Nephron (organoid): ENCODE measurements at regions not wholly inside any gene's neighbourhood (a gene's known extent, or its start where the extent isn't known, plus 50 kb on each side); places are given as distances from the start of the nearest gene placed in this dataset.

ENCODE experiments used
- H3K27ac Mint-ChIP-seq, 3 experiments: 2 replicates each; pipeline ENCODE4 v1.8.0; 2020; ENCODE audit warnings: mixed read lengths in 3 of 3, mild to moderate bottlenecking in 2 of 3, moderate library complexity in 1 of 3
- H3K27me3 Mint-ChIP-seq: 2 replicates; pipeline ENCODE4 v1.8.0; 2021; ENCODE audit warnings: low read depth, mild to moderate bottlenecking, moderate library complexity, mixed read lengths
- H3K36me3 Mint-ChIP-seq: 2 replicates; pipeline ENCODE4 v1.8.0; 2020; ENCODE audit warnings: low read depth, mixed read lengths
- H3K4me1 Mint-ChIP-seq: 2 replicates; pipeline ENCODE4 v1.8.0; 2020; ENCODE audit warnings: mixed read lengths
- H3K4me3 Mint-ChIP-seq, 3 experiments: 2 replicates each; pipeline ENCODE4 v1.8.0; 2020; ENCODE audit warnings: mild to moderate bottlenecking in 3 of 3, mixed read lengths in 3 of 3, moderate library complexity in 2 of 3
- H3K9me3 Mint-ChIP-seq: 2 replicates; pipeline ENCODE4 v1.8.0; 2020; ENCODE audit warnings: mixed read lengths
- TF ChIP-seq, protein P1 (sequence below), 3 experiments: fragments of 200-600 bp; sonication (generic); IDR thresholded peaks; one replicate each; pipeline ENCODE4 v1.5.0; 2021; ENCODE audit warnings: antibody characterized with exemption in 3 of 3; ENCODE audit not compliant: unreplicated experiment in 3 of 3

DNA sequence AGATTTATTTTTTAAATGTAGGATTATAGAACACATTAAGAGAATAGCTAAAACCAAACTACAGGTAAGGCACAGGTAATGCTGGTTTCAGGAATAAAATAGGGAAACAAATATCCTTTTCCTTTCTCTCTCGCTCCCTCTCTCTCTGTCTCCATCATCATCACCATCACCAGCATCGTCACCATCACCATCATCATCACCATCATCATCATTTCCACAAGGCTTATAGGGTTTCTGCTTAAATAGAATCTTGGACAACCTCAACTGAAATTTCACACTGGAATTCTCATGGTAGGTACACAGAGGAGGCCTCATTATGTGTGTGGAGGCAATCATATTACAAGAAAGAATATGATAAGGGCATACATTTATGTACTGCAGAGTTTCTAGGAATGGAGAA is 823.6 kb downstream of the MAFB start:
- no peaks in the 10 kb centered on the region for H3K36me3 Mint-ChIP-seq
- H3K27ac Mint-ChIP-seq = no peak overlapping the region
- H3K27me3 Mint-ChIP-seq = peaks cover 9% of the 10 kb centered on the region
- peaks cover 14% of the 10 kb centered on the region for H3K4me1 Mint-ChIP-seq
- H3K4me3 Mint-ChIP-seq = no peak overlapping the region
- TF ChIP-seq, protein P1, sequence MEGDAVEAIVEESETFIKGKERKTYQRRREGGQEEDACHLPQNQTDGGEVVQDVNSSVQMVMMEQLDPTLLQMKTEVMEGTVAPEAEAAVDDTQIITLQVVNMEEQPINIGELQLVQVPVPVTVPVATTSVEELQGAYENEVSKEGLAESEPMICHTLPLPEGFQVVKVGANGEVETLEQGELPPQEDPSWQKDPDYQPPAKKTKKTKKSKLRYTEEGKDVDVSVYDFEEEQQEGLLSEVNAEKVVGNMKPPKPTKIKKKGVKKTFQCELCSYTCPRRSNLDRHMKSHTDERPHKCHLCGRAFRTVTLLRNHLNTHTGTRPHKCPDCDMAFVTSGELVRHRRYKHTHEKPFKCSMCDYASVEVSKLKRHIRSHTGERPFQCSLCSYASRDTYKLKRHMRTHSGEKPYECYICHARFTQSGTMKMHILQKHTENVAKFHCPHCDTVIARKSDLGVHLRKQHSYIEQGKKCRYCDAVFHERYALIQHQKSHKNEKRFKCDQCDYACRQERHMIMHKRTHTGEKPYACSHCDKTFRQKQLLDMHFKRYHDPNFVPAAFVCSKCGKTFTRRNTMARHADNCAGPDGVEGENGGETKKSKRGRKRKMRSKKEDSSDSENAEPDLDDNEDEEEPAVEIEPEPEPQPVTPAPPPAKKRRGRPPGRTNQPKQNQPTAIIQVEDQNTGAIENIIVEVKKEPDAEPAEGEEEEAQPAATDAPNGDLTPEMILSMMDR (IDR thresholded peaks at IDR 0.05; ENCODE audit: unreplicated experiment in 3 of 3) = no peak
- H3K9me3 Mint-ChIP-seq = peaks cover 3% of the 10 kb centered on the region

- TF ChIP-seq, protein P1 (IDR thresholded peaks at IDR 0.05; ENCODE audit: unreplicated experiment in 3 of 3) = no peak
- no peaks in the 10 kb centered on the region for H3K36me3 Mint-ChIP-seq
- H3K27me3 Mint-ChIP-seq = no peaks in the 10 kb centered on the region
- peaks cover 25% of the 10 kb centered on the region for H3K4me1 Mint-ChIP-seq
- H3K9me3 Mint-ChIP-seq = peaks cover 3% of the 10 kb centered on the region
- H3K27ac Mint-ChIP-seq = peak overlapping the region; percentile 41 to 81 (median 71)
- no peak overlapping the region for H3K4me3 Mint-ChIP-seq
Observed at GRCh38 chr20:39862470-39862891, 826.6 kb downstream of the MAFB start.

DNA sequence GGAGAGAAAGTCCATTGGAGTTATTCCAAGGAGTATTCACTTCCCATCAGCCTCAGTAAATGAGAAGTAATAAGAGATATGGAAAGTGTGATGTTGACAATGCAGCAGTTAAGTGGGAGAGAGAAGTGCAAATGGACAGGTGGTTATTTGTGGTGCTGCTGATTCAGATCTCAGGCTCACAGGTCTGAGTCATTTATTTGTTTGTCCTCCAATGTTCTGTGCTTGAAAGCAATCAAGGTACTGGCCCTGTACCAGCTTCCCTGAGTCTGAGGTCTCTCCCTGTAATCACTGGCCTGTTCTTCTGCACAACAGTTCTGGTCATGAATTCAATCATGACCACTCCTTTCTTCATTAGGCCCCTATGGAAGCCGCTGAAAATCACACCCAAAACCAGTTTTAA is 827.7 kb downstream of the MAFB start:
- Mint-ChIP-seq H3K36me3 (no peaks in the 10 kb centered on the region), H3K4me1 (peaks cover 35% of the 10 kb centered on the region), H3K27ac (peak overlapping the region; percentile 7 to 71 (median 30)), H3K9me3 (peaks cover 3% of the 10 kb centered on the region), H3K4me3 (no peak overlapping the region), H3K27me3 (no peaks in the 10 kb centered on the region)
- TF ChIP-seq, protein P1 (IDR thresholded peaks at IDR 0.05; ENCODE audit: unreplicated experiment in 3 of 3) = no peak

DNA sequence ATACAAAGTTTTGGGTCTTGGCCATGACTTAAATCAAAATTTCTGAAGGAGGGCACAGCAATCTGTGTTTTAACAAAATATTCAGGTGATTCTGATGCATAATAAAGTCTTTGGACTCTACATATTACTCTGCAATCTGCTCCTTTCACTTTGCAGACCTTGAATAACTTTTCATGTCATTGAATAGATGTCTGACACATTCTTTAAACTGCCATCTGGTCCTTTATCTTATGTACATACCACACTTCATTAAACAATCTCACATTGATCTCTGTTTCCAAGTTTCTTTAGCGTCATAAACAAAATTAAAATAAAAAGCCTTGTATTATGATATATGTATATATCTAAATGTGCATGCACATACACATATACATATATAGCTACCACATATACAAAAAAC is 831.2 kb downstream of the MAFB start:
- H3K27ac Mint-ChIP-seq = peak overlapping the region; percentile 44 to 86 (median 64)
- no peaks in the 10 kb centered on the region for H3K9me3 Mint-ChIP-seq
- TF ChIP-seq, protein P1 (IDR thresholded peaks at IDR 0.05; ENCODE audit: unreplicated experiment in 3 of 3) = no peak
- no peaks in the 10 kb centered on the region for H3K36me3 Mint-ChIP-seq
- H3K4me3 Mint-ChIP-seq = no peak overlapping the region
- peaks cover 49% of the 10 kb centered on the region for H3K4me1 Mint-ChIP-seq
- H3K27me3 Mint-ChIP-seq = peaks cover 6% of the 10 kb centered on the region

DNA sequence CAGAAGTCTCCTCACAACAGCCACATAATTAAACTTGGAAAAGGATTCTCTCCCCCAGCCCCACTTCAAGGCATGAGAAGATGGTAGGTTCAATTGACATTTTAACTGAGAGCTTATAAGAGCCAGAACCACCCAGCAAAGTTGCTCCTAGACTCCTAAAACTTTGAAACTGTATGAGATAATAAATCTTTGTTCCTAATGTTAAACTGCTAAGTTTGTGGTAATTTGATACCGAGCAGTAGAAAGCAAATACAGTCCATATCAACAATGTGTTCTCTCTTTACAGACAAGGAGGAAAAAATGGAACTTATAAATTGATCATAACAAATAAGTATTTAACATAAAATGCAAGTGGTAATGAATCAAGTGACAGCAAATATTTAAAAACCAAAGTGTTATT is 831.8 kb downstream of the MAFB start:
- H3K36me3 Mint-ChIP-seq = no peaks in the 10 kb centered on the region
- H3K27me3 Mint-ChIP-seq = peaks cover 7% of the 10 kb centered on the region
- peak overlapping the region; percentile 64 to 86 (median 77) for H3K27ac Mint-ChIP-seq
- peaks cover 45% of the 10 kb centered on the region for H3K4me1 Mint-ChIP-seq
- no peaks in the 10 kb centered on the region for H3K9me3 Mint-ChIP-seq
- no peak overlapping the region for H3K4me3 Mint-ChIP-seq
- TF ChIP-seq, protein P1 (IDR thresholded peaks at IDR 0.05; ENCODE audit: unreplicated experiment in 3 of 3) = no peak

GRCh38 chr20:39855799-39856198 is 833.2 kb downstream of the MAFB start:
- Mint-ChIP-seq H3K4me3 (peak overlapping the region in 1 of 3 experiments; percentile 24), H3K36me3 (no peaks in the 10 kb centered on the region), H3K9me3 (no peaks in the 10 kb centered on the region), H3K4me1 (peaks cover 45% of the 10 kb centered on the region), H3K27ac (peak overlapping the region in 2 of 3 experiments; percentile 4 to 86), H3K27me3 (peaks cover 10% of the 10 kb centered on the region)
- TF ChIP-seq, protein P1 (IDR thresholded peaks at IDR 0.05; ENCODE audit: unreplicated experiment in 3 of 3) = no peak
